DOHH2 (cell line): ENCODE measurements at regions not wholly inside any gene's neighbourhood (a gene's known extent, or its start where the extent isn't known, plus 50 kb on each side); places are given as distances from the start of the nearest gene placed in this dataset.

Experiments
- EZH2phosphoT487 ChIP-seq: fragments of 200-600 bp; sonication (generic); IDR thresholded peaks from 2 replicates; pipeline ENCODE4 v1.6.1; 2017; ENCODE audit warnings: borderline replicate concordance, mild to moderate bottlenecking, antibody characterized with exemption, low read length, moderate library complexity, mixed read lengths
- TF ChIP-seq, protein P1 (sequence below): fragments of 200-600 bp; sonication (generic); IDR thresholded peaks from one replicate; pipeline ENCODE4 v1.5.1; 2014; ENCODE audit warnings: antibody characterized with exemption, mild to moderate bottlenecking, low read depth, low read length; ENCODE audit not compliant: poor library complexity, severe bottlenecking

DNA sequence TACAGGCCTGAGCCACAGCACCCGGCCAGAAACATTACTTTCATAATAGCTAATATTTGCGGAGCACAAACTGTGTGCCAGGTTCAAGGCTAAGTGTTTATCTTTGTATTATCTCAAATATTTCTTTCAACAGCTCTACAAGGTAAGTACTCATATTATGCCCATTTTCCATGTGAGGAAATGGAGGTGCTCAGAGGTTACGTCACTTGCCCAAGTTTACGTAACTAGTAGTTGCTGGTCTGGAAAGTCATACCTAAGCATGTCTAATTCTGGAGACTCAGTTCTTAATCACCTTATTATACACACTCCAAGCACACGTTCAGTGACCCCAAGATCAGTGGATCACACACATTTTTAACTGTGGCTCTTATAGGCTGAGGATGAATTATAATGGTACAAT is 177.5 kb downstream of the OXSM start:
- TF ChIP-seq, protein P1, sequence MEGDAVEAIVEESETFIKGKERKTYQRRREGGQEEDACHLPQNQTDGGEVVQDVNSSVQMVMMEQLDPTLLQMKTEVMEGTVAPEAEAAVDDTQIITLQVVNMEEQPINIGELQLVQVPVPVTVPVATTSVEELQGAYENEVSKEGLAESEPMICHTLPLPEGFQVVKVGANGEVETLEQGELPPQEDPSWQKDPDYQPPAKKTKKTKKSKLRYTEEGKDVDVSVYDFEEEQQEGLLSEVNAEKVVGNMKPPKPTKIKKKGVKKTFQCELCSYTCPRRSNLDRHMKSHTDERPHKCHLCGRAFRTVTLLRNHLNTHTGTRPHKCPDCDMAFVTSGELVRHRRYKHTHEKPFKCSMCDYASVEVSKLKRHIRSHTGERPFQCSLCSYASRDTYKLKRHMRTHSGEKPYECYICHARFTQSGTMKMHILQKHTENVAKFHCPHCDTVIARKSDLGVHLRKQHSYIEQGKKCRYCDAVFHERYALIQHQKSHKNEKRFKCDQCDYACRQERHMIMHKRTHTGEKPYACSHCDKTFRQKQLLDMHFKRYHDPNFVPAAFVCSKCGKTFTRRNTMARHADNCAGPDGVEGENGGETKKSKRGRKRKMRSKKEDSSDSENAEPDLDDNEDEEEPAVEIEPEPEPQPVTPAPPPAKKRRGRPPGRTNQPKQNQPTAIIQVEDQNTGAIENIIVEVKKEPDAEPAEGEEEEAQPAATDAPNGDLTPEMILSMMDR: no peak
- TF ChIP-seq EZH2phosphoT487: no peak
